ENCODE measurements at regions not wholly inside any gene's neighbourhood (a gene's known extent, or its start where the extent isn't known, plus 50 kb on each side); places are given as distances from the start of the nearest gene placed in this dataset.

DNA sequence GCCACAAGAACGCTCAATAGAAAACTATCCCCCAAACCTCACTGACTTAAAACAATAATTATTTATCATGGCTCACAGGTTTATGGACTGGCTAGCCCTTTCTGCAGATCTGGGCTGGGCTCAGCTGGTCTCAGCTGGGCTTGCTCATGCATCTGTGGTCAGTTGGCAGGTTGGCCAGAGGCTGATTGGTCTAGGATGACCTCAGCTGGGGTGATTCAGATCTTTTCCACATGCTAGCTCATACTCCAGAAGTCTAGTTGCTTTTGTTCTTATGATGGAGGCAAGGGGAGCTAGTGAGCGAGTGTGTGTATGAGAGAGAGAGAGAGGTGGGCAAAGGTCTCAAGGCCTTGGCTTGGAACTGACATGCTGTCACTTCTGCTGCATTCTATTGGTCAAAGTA is 181.2 kb upstream of the NRXN3 start (continued):
- TF ChIP-seq, protein P1, sequence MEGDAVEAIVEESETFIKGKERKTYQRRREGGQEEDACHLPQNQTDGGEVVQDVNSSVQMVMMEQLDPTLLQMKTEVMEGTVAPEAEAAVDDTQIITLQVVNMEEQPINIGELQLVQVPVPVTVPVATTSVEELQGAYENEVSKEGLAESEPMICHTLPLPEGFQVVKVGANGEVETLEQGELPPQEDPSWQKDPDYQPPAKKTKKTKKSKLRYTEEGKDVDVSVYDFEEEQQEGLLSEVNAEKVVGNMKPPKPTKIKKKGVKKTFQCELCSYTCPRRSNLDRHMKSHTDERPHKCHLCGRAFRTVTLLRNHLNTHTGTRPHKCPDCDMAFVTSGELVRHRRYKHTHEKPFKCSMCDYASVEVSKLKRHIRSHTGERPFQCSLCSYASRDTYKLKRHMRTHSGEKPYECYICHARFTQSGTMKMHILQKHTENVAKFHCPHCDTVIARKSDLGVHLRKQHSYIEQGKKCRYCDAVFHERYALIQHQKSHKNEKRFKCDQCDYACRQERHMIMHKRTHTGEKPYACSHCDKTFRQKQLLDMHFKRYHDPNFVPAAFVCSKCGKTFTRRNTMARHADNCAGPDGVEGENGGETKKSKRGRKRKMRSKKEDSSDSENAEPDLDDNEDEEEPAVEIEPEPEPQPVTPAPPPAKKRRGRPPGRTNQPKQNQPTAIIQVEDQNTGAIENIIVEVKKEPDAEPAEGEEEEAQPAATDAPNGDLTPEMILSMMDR (IDR thresholded peaks at IDR 0.05) = no peak
- TF ChIP-seq ELF1 (IDR thresholded peaks at IDR 0.05) (no peak), FOSL2 (IDR thresholded peaks at IDR 0.05; ENCODE audit: borderline replicate concordance, low read depth) (no peak)

DNA sequence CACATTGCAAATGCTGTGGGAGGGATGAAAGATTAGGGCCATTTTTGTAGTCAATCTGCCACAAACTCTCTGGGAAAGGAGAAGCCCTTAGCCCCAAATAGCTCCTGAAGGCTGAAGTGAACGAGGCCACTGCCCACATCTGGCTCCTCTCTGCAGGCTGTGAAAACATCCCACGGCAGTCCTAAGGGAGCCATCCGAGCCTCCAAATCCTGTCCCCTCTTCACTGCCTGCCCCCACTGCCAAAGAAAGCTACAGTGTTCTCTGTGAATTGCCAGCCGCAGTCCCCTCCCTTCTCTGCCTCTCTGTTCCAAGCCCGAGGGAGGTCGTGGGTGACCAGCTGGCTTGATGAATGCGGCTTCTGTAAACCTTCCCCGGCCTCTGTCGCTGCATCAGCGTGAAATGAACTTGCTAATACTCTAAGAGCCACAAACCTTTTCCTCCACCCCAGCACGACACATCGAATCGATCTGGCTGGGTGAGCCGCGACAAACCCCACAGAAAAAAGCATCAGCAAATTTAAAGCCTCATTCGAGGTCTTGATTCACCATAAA is 180.7 kb upstream of the NRXN3 start:
- no peak overlapping the region for H3K4me3 ChIP-seq (ENCODE audit: low read depth in 2 of 2, low read length in 1 of 2)
- H2AFZ ChIP-seq (ENCODE audit: low read depth) = no peak overlapping the region
- H3K9me3 ChIP-seq = no peaks in the 10 kb centered on the region
- H3K27me3 ChIP-seq (ENCODE audit: insufficient read depth) = no peaks in the 10 kb centered on the region
- POLR2A ChIA-PET = no interaction called here
- DNase-seq = no peak
- H3K4me2 ChIP-seq = no peak overlapping the region
- no peak for TF ChIP-seq FOSL2 (IDR thresholded peaks at IDR 0.05; ENCODE audit: borderline replicate concordance, low read depth)
- no peak for TF ChIP-seq MXI1 (IDR thresholded peaks at IDR 0.05; ENCODE audit: low read depth, low read length)
- TF ChIP-seq GABPA (IDR thresholded peaks at IDR 0.05; ENCODE audit: low read depth) = no peak
- TF ChIP-seq, protein P1 (IDR thresholded peaks at IDR 0.05) = no peak
- TF ChIP-seq, protein P2, sequence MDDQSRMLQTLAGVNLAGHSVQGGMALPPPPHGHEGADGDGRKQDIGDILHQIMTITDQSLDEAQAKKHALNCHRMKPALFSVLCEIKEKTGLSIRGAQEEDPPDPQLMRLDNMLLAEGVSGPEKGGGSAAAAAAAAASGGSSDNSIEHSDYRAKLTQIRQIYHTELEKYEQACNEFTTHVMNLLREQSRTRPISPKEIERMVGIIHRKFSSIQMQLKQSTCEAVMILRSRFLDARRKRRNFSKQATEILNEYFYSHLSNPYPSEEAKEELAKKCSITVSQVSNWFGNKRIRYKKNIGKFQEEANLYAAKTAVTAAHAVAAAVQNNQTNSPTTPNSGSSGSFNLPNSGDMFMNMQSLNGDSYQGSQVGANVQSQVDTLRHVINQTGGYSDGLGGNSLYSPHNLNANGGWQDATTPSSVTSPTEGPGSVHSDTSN (IDR thresholded peaks at IDR 0.05) = no peak
- TF ChIP-seq RXRA (IDR thresholded peaks at IDR 0.05; ENCODE audit: borderline replicate concordance, low read depth) = no peak
- TF ChIP-seq CHD2 (IDR thresholded peaks at IDR 0.05; ENCODE audit: low read length, partially characterized antibody) = no peak
- TF ChIP-seq RCOR1 (IDR thresholded peaks at IDR 0.05; ENCODE audit: low read length) = no peak
- H4K20me1 ChIP-seq (ENCODE audit: insufficient read depth) = no peaks in the 10 kb centered on the region
- no peak overlapping the region for H3K27ac ChIP-seq (ENCODE audit: low read depth in 2 of 2, low read length in 1 of 2)
- no peaks in the 10 kb centered on the region for H3K79me2 ChIP-seq (ENCODE audit: insufficient read depth)
- H3K4me1 ChIP-seq (ENCODE audit: control insufficient read depth in 1 of 2, insufficient read depth in 2 of 2, low read depth in 1 of 2, low read length in 1 of 2) = no peaks in the 10 kb centered on the region
- no peaks in the 10 kb centered on the region for H3K36me3 ChIP-seq (replicated peaks in 1 of 2; ENCODE audit: control insufficient read depth in 1 of 2, insufficient read depth in 2 of 2, low read length in 1 of 2)
- no peaks in the 10 kb centered on the region for H3K9me2 ChIP-seq
- H3K9ac ChIP-seq = no peak overlapping the region
- CTCF ChIA-PET = no interaction called here
- H3F3A ChIP-seq (replicated peaks; ENCODE audit: insufficient read depth) = no peaks in the 10 kb centered on the region
- 51% methylated on average over 16 of the region's 16 CpGs for WGBS (ENCODE audit: low lambda C conversion rate)

DNA sequence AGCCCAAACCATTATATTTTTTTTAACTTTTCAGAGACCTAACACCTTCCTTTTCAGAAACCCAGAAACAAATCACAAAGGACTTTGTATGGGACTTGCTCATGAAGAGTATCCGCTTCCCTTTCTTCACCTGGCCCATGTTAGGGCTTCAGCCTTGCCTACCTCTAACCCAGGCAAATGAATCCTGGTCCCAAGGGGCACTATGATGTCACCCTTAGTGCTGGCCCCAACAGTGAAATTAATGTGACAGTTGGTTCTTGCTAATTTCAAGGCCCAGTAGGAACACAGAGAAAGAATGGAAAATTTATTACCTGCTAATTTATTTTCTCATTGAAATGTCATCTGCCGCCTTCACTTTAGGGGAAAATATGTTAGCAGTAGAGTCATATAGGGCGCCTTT is 179.8 kb upstream of the NRXN3 start:
- no peak overlapping the region for H3K4me3 ChIP-seq (ENCODE audit: low read depth in 2 of 2, low read length in 1 of 2)
- no peaks in the 10 kb centered on the region for H3F3A ChIP-seq (replicated peaks; ENCODE audit: insufficient read depth)
- no peak overlapping the region for H3K4me2 ChIP-seq
- H3K4me1 ChIP-seq (ENCODE audit: control insufficient read depth in 1 of 2, insufficient read depth in 2 of 2, low read depth in 1 of 2, low read length in 1 of 2) = no peaks in the 10 kb centered on the region
- H2AFZ ChIP-seq (ENCODE audit: low read depth) = no peak overlapping the region
- no peak overlapping the region for H3K27ac ChIP-seq (ENCODE audit: low read depth in 2 of 2, low read length in 1 of 2)
- 33% methylated on average over 3 of the region's 3 CpGs for WGBS (ENCODE audit: low lambda C conversion rate)
- ChIA-PET CTCF (interaction anchor here (0.9 kb wide), 1 partner anchor 129 kb away, joined by 4 read pairs; no protein-coding TSS in a partner anchor), POLR2A (no interaction called here)
- H3K36me3 ChIP-seq (replicated peaks in 1 of 2; ENCODE audit: control insufficient read depth in 1 of 2, insufficient read depth in 2 of 2, low read length in 1 of 2) = no peaks in the 10 kb centered on the region
- H3K79me2 ChIP-seq (ENCODE audit: insufficient read depth) = no peaks in the 10 kb centered on the region
- H3K9me3 ChIP-seq = no peaks in the 10 kb centered on the region
- no peak for DNase-seq
- H3K27me3 ChIP-seq (ENCODE audit: insufficient read depth) = no peaks in the 10 kb centered on the region
- H3K9me2 ChIP-seq = no peaks in the 10 kb centered on the region
- no peaks in the 10 kb centered on the region for H4K20me1 ChIP-seq (ENCODE audit: insufficient read depth)
- no peak overlapping the region for H3K9ac ChIP-seq
- TF ChIP-seq RFX5 (IDR thresholded peaks at IDR 0.05; ENCODE audit: low read length) (no peak), SIN3A (IDR thresholded peaks at IDR 0.05; ENCODE audit: borderline replicate concordance, low read depth, low read length) (no peak), RCOR1 (IDR thresholded peaks at IDR 0.05; ENCODE audit: low read length) (no peak), JUND (IDR thresholded peaks at IDR 0.05) (no peak), RXRA (IDR thresholded peaks at IDR 0.05; ENCODE audit: borderline replicate concordance, low read depth) (no peak), MXI1 (IDR thresholded peaks at IDR 0.05; ENCODE audit: low read depth, low read length) (no peak), RAD21 (IDR thresholded peaks at IDR 0.05; ENCODE audit: low read length) (no peak), TEAD4 (IDR thresholded peaks at IDR 0.05; ENCODE audit: borderline replicate concordance, insufficient read depth) (no peak), YY1 (IDR thresholded peaks at IDR 0.05; ENCODE audit: low read depth) (no peak), TAF1 (IDR thresholded peaks at IDR 0.05; ENCODE audit: borderline replicate concordance, low read depth, low read length) (no peak), POLR2AphosphoS5 (IDR thresholded peaks at IDR 0.05; ENCODE audit: low read depth, low read length) (no peak)
- TF ChIP-seq, protein P3, sequence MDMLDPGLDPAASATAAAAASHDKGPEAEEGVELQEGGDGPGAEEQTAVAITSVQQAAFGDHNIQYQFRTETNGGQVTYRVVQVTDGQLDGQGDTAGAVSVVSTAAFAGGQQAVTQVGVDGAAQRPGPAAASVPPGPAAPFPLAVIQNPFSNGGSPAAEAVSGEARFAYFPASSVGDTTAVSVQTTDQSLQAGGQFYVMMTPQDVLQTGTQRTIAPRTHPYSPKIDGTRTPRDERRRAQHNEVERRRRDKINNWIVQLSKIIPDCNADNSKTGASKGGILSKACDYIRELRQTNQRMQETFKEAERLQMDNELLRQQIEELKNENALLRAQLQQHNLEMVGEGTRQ (IDR thresholded peaks at IDR 0.05; ENCODE audit: borderline replicate concordance, low read depth, low read length) = no peak
- TF ChIP-seq, protein P4, sequence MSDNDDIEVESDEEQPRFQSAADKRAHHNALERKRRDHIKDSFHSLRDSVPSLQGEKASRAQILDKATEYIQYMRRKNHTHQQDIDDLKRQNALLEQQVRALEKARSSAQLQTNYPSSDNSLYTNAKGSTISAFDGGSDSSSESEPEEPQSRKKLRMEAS (IDR thresholded peaks at IDR 0.05; ENCODE audit: low read depth) = no peak
- TF ChIP-seq, protein P5, sequence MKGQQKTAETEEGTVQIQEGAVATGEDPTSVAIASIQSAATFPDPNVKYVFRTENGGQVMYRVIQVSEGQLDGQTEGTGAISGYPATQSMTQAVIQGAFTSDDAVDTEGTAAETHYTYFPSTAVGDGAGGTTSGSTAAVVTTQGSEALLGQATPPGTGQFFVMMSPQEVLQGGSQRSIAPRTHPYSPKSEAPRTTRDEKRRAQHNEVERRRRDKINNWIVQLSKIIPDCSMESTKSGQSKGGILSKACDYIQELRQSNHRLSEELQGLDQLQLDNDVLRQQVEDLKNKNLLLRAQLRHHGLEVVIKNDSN (IDR thresholded peaks at IDR 0.05; ENCODE audit: borderline replicate concordance, low read depth) = no peak
